Liver (tissue), 7 donors: ENCODE measurements at regions not wholly inside any gene's neighbourhood (a gene's known extent, or its start where the extent isn't known, plus 50 kb on each side); places are given as distances from the start of the nearest gene placed in this dataset.

Experiments used
- DNase-seq: peaks from one replicate; pipeline ENCODE4 v3.0.0-alpha.2; 2017; ENCODE audit warnings: low spot score
- H3K27ac ChIP-seq, 2 donors: one replicate each; pipeline ENCODE4 v1.7.0; 2013; ENCODE audit warnings: inconsistent platforms in 2 of 2, low read length in 2 of 2, control low read depth in 1 of 2, low read depth in 1 of 2, mild to moderate bottlenecking in 1 of 2
- H3K27me3 ChIP-seq, 4 donors: one replicate each; pipeline versions ENCODE4 v1.6.1 to v1.7.0; 2013; ENCODE audit warnings: low read length in 3 of 4, inconsistent platforms in 1 of 4, mild to moderate bottlenecking in 1 of 4, moderate library complexity in 1 of 4; ENCODE audit not compliant: control insufficient read depth in 4 of 4, insufficient read depth in 4 of 4
- H3K36me3 ChIP-seq, 4 donors: one replicate each; pipeline versions ENCODE4 v1.6.1 to v1.7.0; 2013; ENCODE audit warnings: low read length in 3 of 4, mild to moderate bottlenecking in 3 of 4, low read depth in 1 of 4, moderate library complexity in 1 of 4; ENCODE audit not compliant: control insufficient read depth in 4 of 4, insufficient read depth in 3 of 4
- H3K4me1 ChIP-seq, 4 donors: one replicate each; pipeline versions ENCODE4 v1.6.1 to v1.7.0; 2013; ENCODE audit warnings: low read length in 3 of 4, mild to moderate bottlenecking in 3 of 4, moderate library complexity in 1 of 4; ENCODE audit not compliant: control insufficient read depth in 4 of 4, insufficient read depth in 4 of 4
- H3K4me3 ChIP-seq, 3 donors: one replicate each; pipeline versions ENCODE4 v1.6.1 to v1.7.0; 2013; ENCODE audit warnings: low read length in 3 of 3, control low read depth in 1 of 3, low read depth in 1 of 3, mild to moderate bottlenecking in 1 of 3
- H3K9ac ChIP-seq, 2 donors: one replicate each; pipeline ENCODE4 v1.7.0; 2013; ENCODE audit warnings: low read length in 2 of 2, mild to moderate bottlenecking in 2 of 2, moderate library complexity in 2 of 2, control low read depth in 1 of 2, low read depth in 1 of 2
- H3K9me3 ChIP-seq, 4 donors: one replicate each; pipeline versions ENCODE4 v1.6.1 to v1.7.0; 2013; ENCODE audit warnings: low read length in 3 of 4; ENCODE audit not compliant: control insufficient read depth in 4 of 4
- ATF3 ChIP-seq: IDR thresholded peaks from 2 replicates; pipeline ENCODE4 v1.6.1; 2016; ENCODE audit warnings: antibody characterized with exemption
- FOXA1 ChIP-seq: IDR thresholded peaks from 2 replicates; pipeline ENCODE4 v1.6.1; 2016; ENCODE audit warnings: antibody characterized with exemption
- FOXA2 ChIP-seq: IDR thresholded peaks from 2 replicates; pipeline ENCODE4 v1.6.1; 2016; ENCODE audit warnings: antibody characterized with exemption
- HNF4G ChIP-seq: IDR thresholded peaks from 2 replicates; pipeline ENCODE4 v1.6.1; 2016; ENCODE audit warnings: antibody characterized with exemption
- JUND ChIP-seq, 2 donors: IDR thresholded peaks; 2 replicates each; pipeline ENCODE4 v1.6.1; 2016; ENCODE audit warnings: antibody characterized with exemption in 2 of 2
- MAX ChIP-seq: IDR thresholded peaks from 2 replicates; pipeline ENCODE4 v1.6.1; 2016; ENCODE audit warnings: antibody characterized with exemption
- NR2F2 ChIP-seq: IDR thresholded peaks from 2 replicates; pipeline ENCODE4 v1.6.1; 2016; ENCODE audit warnings: antibody characterized with exemption
- RAD21 ChIP-seq, 2 donors: IDR thresholded peaks; 2 replicates each; pipeline ENCODE4 v1.6.1; 2016; ENCODE audit warnings: antibody characterized with exemption in 2 of 2, mild to moderate bottlenecking in 2 of 2
- REST ChIP-seq: IDR thresholded peaks from 2 replicates; pipeline ENCODE4 v1.6.1; 2016; ENCODE audit warnings: antibody characterized with exemption, mild to moderate bottlenecking
- YY1 ChIP-seq: IDR thresholded peaks from 2 replicates; pipeline ENCODE4 v1.6.1; 2016; ENCODE audit warnings: antibody characterized with exemption, mild to moderate bottlenecking
- ZBTB33 ChIP-seq: IDR thresholded peaks from 2 replicates; pipeline ENCODE4 v1.6.1; 2016; ENCODE audit warnings: antibody characterized with exemption
- WGBS: extraction: QIAGEN DNeasy Blood & Tissue Kit; methylation state at CpG from one replicate; pipeline ENCODE4 v1.1.7; 2013; 5-methylcytosine and 5-hydroxymethylcytosine counted together
- donor health status: healthy.
- donor health status: healthy.
- donor health status: healthy.
- donor health status: healthy.

- TF ChIP-seq ZBTB33, result no peak
- TF ChIP-seq RAD21 (IDR thresholded peaks at IDR 0.05), result no peak
- TF ChIP-seq MAX, result no peak
- 92% methylated on average over 9 of the region's 9 CpGs for WGBS
- Histone ChIP-seq H3K9ac (no peak overlapping the region), H3K9me3 (no peaks in the 10 kb centered on the region), H3K4me3 (no peak overlapping the region), H3K4me1 (peaks cover 0 to 4% (median 0%) of the 10 kb centered on the region in 4 donors), H3K27me3 (no peaks in the 10 kb centered on the region), H3K27ac (no peak overlapping the region), H3K36me3 (no peaks in the 10 kb centered on the region)
- DNase-seq, result no peak
Observed at GRCh38 chr2:236932831-236933361, 152.8 kb upstream of the COPS8 start.

- Histone ChIP-seq H3K27ac (no peak overlapping the region), H3K36me3 (no peaks in the 10 kb centered on the region), H3K4me3 (no peak overlapping the region), H3K9ac (no peak overlapping the region), H3K27me3 (no peaks in the 10 kb centered on the region), H3K4me1 (no peaks in the 10 kb centered on the region), H3K9me3 (no peaks in the 10 kb centered on the region)
- 88% methylated on average over 6 of the region's 6 CpGs for WGBS
- DNase-seq, result no peak
- TF ChIP-seq JUND (IDR thresholded peaks at IDR 0.05) (no peak), NR2F2 (no peak), FOXA1 (no peak), ZBTB33 (no peak), RAD21 (IDR thresholded peaks at IDR 0.05) (no peak), REST (no peak), HNF4G (no peak), MAX (no peak), FOXA2 (no peak), YY1 (no peak), ATF3 (no peak)
Observed at GRCh38 chr2:236934166-236934565, 151.5 kb upstream of the COPS8 start.
